Colonic mucosa (tissue), 4 donors: ENCODE measurements at regions not wholly inside any gene's neighbourhood (a gene's known extent, or its start where the extent isn't known, plus 50 kb on each side); places are given as distances from the start of the nearest gene placed in this dataset.

Experiments
- DNase-seq: peaks from one replicate; pipeline ENCODE4 v3.0.0-alpha.2; 2020
- H3K27ac ChIP-seq: fragments of 200-600 bp; one replicate; pipeline ENCODE4 v1.8.0; 2021
- H3K27me3 ChIP-seq: fragments of 200-600 bp; one replicate; pipeline ENCODE4 v1.8.0; 2021
- H3K36me3 ChIP-seq: fragments of 200-600 bp; one replicate; pipeline ENCODE4 v1.8.0; 2021
- H3K4me1 ChIP-seq: fragments of 200-600 bp; one replicate; pipeline ENCODE4 v1.8.0; 2021; ENCODE audit warnings: mild to moderate bottlenecking
- H3K4me3 ChIP-seq: fragments of 200-600 bp; one replicate; pipeline ENCODE4 v1.8.0; 2021
- H3K9ac ChIP-seq, 2 donors: one replicate each; pipeline ENCODE4 v1.7.0; 2013; ENCODE audit warnings: control low read depth in 2 of 2, low read depth in 2 of 2, low read length in 2 of 2
- H3K9me3 ChIP-seq: fragments of 200-600 bp; one replicate; pipeline ENCODE4 v1.8.0; 2021
- CTCF ChIP-seq: fragments of 200-600 bp; IDR thresholded peaks from one replicate; pipeline ENCODE4 v1.8.0; 2022; ENCODE audit warnings: antibody characterized with exemption, mild to moderate bottlenecking
- intact Hi-C: fragments of 100-400 bp; cut with DNase I; formaldehyde crosslinking; loops from one replicate; pipeline ENCODE4 v1.14.1; 2022
- donor health status: healthy.
- donor health status: DM: no; HTN: no; CAD: no.
- donor health status: DM: no; HTN: no; CAD: no.

GRCh38 chr1:58999676-59000075, 215.8 kb upstream of the JUN start:
- intact Hi-C loops, result no loop called here
- TF ChIP-seq CTCF, result no peak
- no peaks in the 10 kb centered on the region for H3K27me3 ChIP-seq
- no peak overlapping the region for H3K4me3 ChIP-seq
- H3K4me1 ChIP-seq, result no peaks in the 10 kb centered on the region
- no peaks in the 10 kb centered on the region for H3K9me3 ChIP-seq
- no peak overlapping the region for H3K9ac ChIP-seq
- H3K36me3 ChIP-seq, result no peaks in the 10 kb centered on the region
- DNase-seq, result no peak
- no peak overlapping the region for H3K27ac ChIP-seq

- H3K36me3 ChIP-seq, result no peaks in the 10 kb centered on the region
- no peaks in the 10 kb centered on the region for H3K27me3 ChIP-seq
- H3K9me3 ChIP-seq, result no peaks in the 10 kb centered on the region
- DNase-seq, result no peak
- intact Hi-C loops, result no loop called here
- no peak overlapping the region for H3K4me3 ChIP-seq
- no peak overlapping the region for H3K9ac ChIP-seq
- no peak overlapping the region for H3K27ac ChIP-seq
- no peaks in the 10 kb centered on the region for H3K4me1 ChIP-seq
- no peak for TF ChIP-seq CTCF
These were observed 220.9 kb upstream of the JUN start for GRCh38 chr1:59004755-59005154.

GRCh38 chr1:59005491-59006288, 221.8 kb upstream of the JUN start:
- Histone ChIP-seq H3K27me3 (no peaks in the 10 kb centered on the region), H3K4me3 (no peak overlapping the region), H3K9me3 (no peaks in the 10 kb centered on the region), H3K4me1 (no peaks in the 10 kb centered on the region), H3K9ac (no peak overlapping the region), H3K36me3 (no peaks in the 10 kb centered on the region), H3K27ac (no peak overlapping the region)
- DNase-seq, result no peak
- TF ChIP-seq CTCF, result no peak
- intact Hi-C loops, result no loop called here

DNA sequence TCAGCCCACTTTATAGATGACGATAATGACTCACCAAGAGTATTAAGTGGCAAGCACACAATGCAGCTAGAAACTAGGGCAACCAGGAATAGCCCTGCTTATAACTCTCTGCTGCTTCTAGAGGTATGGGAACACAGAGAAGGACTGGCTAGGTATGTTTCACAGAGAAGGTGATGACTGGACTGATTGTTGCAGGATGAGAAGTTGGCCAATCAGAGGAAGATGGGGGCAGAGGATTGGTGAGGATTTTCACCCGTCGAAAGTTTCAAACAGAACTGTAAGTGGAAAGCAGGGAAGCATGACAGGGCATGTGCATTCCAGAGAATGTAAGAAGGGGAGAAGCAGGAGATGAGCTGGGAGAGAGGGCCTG, 222.4 kb upstream of the JUN start:
- Histone ChIP-seq H3K9ac (no peak overlapping the region), H3K36me3 (no peaks in the 10 kb centered on the region), H3K4me1 (no peaks in the 10 kb centered on the region), H3K27me3 (no peaks in the 10 kb centered on the region), H3K4me3 (no peak overlapping the region), H3K27ac (no peak overlapping the region), H3K9me3 (no peaks in the 10 kb centered on the region)
- no peak for TF ChIP-seq CTCF
- no peak for DNase-seq
- intact Hi-C loops, result no loop called here

DNA sequence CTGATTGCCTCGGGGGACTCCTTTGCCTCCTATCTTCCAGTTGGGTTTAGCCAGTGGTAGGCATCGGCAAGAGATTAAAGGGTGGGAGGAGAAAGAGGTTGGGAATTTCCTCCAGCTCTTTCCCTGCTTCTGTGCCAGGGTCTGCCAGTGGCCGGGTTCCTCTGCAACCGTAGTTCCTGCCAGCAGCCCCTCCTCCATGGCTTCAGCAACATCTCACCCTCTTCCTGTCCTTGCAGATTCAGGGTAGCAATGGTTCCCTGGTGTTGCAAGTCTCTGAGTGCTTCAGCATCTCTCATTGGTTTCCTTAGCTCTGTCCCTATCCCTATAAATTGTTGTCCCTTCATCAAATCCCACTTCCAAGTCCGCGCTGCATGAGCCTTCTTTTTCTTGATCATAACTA, 223.1 kb upstream of the JUN start:
- no peaks in the 10 kb centered on the region for H3K36me3 ChIP-seq
- no peak for TF ChIP-seq CTCF
- intact Hi-C loops, result no loop called here
- no peaks in the 10 kb centered on the region for H3K27me3 ChIP-seq
- H3K9ac ChIP-seq, result no peak overlapping the region
- DNase-seq, result no peak
- no peaks in the 10 kb centered on the region for H3K4me1 ChIP-seq
- H3K4me3 ChIP-seq, result no peak overlapping the region
- H3K27ac ChIP-seq, result no peak overlapping the region
- no peaks in the 10 kb centered on the region for H3K9me3 ChIP-seq
